ENCODE measurements at regions not wholly inside any gene's neighbourhood (a gene's known extent, or its start where the extent isn't known, plus 50 kb on each side); places are given as distances from the start of the nearest gene placed in this dataset.

- no peak for TF ChIP-seq CTCF (IDR thresholded peaks at IDR 0.05; ENCODE audit: insufficient read depth, low read depth, low read length)
- TF ChIP-seq EZH2 (IDR thresholded peaks at IDR 0.05; ENCODE audit: insufficient read depth, low read length): no peak
These were observed 70.5 kb downstream of the RPUSD4 start for GRCh38 chr11:126140926-126141280.
